ENCODE measurements at regions not wholly inside any gene's neighbourhood (a gene's known extent, or its start where the extent isn't known, plus 50 kb on each side); places are given as distances from the start of the nearest gene placed in this dataset.

GRCh38 chr7:41878309-41879295 lies 175.7 kb upstream of the INHBA start:
- TF ChIP-seq CTCF (IDR thresholded peaks at IDR 0.05): no peak
- TF ChIP-seq EZH2 (IDR thresholded peaks at IDR 0.05; ENCODE audit: borderline replicate concordance, insufficient read depth, low read depth, low read length, poor library complexity, severe bottlenecking): no peak
